Head of caudate nucleus (tissue), 42 donors: ENCODE measurements at regions not wholly inside any gene's neighbourhood (a gene's known extent, or its start where the extent isn't known, plus 50 kb on each side); places are given as distances from the start of the nearest gene placed in this dataset.

Source experiments
- DNase-seq, 42 donors: peaks; one replicate each; pipeline versions ENCODE4 v3.0.0 to v3.0.0-alpha.2; 2020 to 2021; ENCODE audit warnings: mixed read lengths in 7 of 42
- intact Hi-C: fragments of 100-400 bp; cut with DNase I; formaldehyde crosslinking; loops from one replicate; pipeline ENCODE4 v1.15.0; 2022

DNA sequence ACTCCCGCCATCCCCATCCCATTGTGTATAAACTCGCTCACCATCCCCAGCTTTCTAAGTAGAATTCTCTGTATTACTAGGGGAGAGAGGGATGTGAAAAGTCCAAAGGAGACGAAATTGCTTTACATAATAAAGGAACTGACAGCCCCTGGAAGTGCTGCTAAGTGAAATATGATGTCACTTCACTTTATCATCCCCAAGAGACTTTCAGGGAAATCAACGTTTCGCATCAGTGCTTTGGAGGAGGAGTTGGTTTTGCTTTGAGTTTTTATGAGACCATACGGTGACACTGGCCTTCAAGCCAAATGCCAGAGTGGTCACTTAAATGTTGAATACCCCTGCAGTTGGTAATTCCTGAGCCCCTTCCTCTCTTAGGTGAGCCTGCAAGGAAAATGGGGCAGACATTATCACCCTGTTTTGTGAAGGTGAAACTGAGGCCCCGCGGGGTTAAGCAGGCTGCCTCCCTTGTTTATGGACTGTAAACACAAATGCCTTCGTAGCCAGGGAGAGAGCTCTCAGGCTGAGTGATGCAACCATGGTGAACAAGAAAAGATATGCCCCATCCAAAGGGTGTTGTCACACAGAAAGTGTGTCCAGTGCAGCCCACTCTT lies 58.4 kb upstream of the KAZN start:
- no peak for DNase-seq
- intact Hi-C loops = no loop called here

DNA sequence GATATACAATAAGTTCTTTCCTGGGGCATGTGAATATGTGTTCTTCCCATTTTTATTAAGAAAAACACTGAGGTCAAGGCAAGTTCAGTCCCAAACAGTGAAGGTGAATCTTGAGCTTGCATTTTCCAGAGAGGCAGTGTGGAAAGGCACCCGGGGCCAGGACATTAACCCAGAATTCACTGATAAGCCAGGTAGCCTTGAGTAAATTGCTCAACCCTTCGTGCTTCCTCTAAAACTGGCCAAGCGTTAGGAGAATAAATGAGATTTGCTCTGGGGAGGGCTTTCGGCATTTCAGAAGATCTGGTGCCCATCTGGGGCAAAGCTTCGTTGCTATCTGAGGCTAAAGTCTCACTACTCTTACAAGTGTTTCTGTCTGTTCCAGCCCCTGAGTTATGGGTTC lies 57.1 kb upstream of the KAZN start:
- no peak for DNase-seq
- intact Hi-C loops = no loop called here

DNA sequence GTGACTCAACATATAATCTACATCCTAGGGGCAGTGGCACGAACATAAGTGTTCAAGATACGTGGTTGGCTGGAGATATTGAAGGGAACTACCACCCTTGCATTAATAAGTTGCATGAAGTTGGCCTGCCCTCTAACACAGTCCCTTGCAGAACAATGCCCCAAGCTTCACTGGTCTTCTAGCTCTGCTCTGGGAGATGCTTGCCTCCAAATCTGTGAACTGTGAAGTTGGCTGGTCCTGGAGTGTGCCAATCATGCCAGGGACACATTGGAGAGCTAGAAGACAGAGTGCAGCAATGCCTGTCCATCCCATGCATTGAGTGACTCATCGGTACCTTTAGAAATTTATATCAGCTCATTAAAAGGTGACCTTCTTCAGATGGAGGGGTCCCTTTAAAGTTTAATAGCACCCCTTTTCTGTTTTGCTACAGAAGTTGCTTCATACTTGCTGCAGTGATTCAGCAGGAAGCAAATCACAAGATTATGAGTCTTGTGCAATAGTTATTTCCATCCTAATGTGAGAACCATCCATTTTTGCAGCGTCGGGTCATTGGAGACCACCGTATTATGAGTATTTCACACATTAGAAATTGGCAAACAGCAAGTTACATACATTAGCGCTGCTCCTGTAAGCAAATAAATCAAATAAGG lies 55.2 kb upstream of the KAZN start:
- DNase-seq = no peak
- intact Hi-C loops = no loop called here

DNA sequence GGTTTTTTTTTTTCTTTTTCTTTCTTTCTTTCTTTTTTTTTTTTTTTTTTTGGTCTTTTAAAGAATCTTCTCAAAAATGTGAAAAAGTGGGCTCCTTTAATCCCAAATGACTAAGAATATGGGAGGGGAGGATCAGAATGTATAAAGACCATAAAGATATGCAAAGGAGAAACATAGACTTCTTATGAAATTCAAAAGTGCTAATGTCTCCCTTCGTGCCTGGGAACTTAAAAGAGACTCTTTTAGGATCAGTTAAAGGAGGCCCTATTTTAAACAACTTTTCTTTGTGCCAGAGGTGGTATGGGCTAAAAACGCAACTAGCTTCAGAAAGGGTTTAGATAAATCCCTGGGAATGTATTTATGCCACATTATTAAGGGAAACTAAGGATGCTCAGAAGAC lies 54.2 kb upstream of the KAZN start:
- intact Hi-C loops = no loop called here
- no peak for DNase-seq

DNA sequence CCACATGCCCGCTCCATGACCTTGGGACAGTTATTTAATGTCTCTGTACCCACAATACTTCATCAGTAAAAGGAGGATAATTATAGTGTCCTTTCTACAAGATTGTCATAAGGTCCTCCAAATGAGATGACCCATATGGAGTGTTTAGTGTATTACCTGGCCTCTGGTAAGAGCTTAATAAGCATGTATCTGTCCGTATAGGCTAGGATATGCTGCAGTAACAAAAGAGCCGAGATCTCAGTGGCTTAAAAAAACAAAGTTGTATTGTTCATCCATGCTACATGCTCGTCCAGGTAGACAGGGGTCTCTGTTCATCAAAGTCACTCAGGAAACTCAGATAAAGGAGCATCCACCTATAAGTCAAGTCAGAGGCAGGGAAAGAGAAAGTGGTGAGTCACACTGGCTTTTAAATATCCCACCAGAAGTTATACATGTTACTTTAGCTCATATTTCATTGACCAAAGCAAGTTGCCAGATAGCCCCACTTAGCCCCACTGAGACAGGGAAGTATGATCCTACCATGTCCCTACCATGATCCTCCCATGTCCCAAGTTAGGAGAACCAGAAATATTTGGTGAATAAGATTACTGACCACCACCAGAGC lies 53.0 kb upstream of the KAZN start:
- DNase-seq = no peak
- intact Hi-C loops = no loop called here

DNA sequence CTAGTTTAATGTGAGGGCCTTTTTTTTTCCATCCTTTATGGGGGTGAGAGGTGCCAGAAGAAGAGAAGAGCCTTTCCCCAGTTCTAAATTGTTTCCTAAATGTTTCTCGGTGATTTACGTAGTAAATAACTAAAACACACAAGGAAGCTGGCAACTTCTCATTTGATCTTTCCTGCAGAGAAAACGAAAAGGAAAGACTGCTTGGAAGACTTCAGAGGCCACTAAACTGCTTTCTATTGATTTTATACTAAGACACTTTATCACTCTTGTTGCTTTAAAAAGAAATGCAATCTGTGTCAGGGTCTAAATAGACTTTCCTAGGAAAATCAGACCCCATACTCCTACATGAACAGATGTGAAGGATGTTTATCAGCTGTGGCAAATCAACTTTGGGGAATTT lies 52.1 kb upstream of the KAZN start:
- no peak for DNase-seq
- intact Hi-C loops = no loop called here
